ENCODE measurements at regions not wholly inside any gene's neighbourhood (a gene's known extent, or its start where the extent isn't known, plus 50 kb on each side); places are given as distances from the start of the nearest gene placed in this dataset.
A peak's percentile ranks its signal among the peaks of the same experiment; 100 is the strongest.
"Not testable (repeated sequence)": the region's sequence is repeated elsewhere in the genome, so short reads cannot be mapped to it uniquely, and the experiment has no call there.

GRCh38 chr14:48260394-48261295 lies 585.2 kb upstream of the MDGA2 start:
- ATAC-seq = not testable (repeated sequence)

GRCh38 chr14:48259876-48260275 lies 584.5 kb upstream of the MDGA2 start:
- ATAC-seq = not testable (repeated sequence)

More at GRCh38 chr14:48260394-48261295, 585.2 kb upstream of the MDGA2 start:
- TF ChIP-seq ISL1 (CRISPR knock-in tag; IDR thresholded peaks at IDR 0.05) = peak; percentile 50; the same call in 1 of the 2 replicates

GRCh38 chr14:48259232-48259631 lies 583.8 kb upstream of the MDGA2 start:
- ATAC-seq = not testable (repeated sequence)

GRCh38 chr14:48258703-48259102 lies 583.3 kb upstream of the MDGA2 start:
- not testable (repeated sequence) for ATAC-seq

- no peak for ATAC-seq
These were observed 577.6 kb upstream of the MDGA2 start for GRCh38 chr14:48253020-48253419.

GRCh38 chr14:48251290-48251689 lies 575.9 kb upstream of the MDGA2 start:
- TF ChIP-seq ESRRG (CRISPR knock-in tag; IDR thresholded peaks at IDR 0.05) = no peak
- no peak for TF ChIP-seq OSR1 (CRISPR knock-in tag; IDR thresholded peaks at IDR 0.05)
- TF ChIP-seq SNAI2 (CRISPR knock-in tag; IDR thresholded peaks at IDR 0.05) = no peak
- no peak for TF ChIP-seq CREB5 (CRISPR knock-in tag; IDR thresholded peaks at IDR 0.05; ENCODE audit: low read depth)
- no peak for TF ChIP-seq TSHZ2 (CRISPR knock-in tag; IDR thresholded peaks at IDR 0.05)
- no peak for TF ChIP-seq ZNF8 (CRISPR knock-in tag; IDR thresholded peaks at IDR 0.05)
- no peak for TF ChIP-seq PATZ1 (CRISPR knock-in tag; IDR thresholded peaks at IDR 0.05; ENCODE audit: borderline replicate concordance)
- no peak for ATAC-seq

More at GRCh38 chr14:48253020-48253419, 577.6 kb upstream of the MDGA2 start:
- TF ChIP-seq SNAI2 (CRISPR knock-in tag; IDR thresholded peaks at IDR 0.05) (no peak), PATZ1 (CRISPR knock-in tag; IDR thresholded peaks at IDR 0.05; ENCODE audit: borderline replicate concordance) (no peak), ZNF70 (CRISPR knock-in tag; IDR thresholded peaks at IDR 0.05) (no peak)

- TF ChIP-seq ZNF8 (CRISPR knock-in tag; IDR thresholded peaks at IDR 0.05) (no peak), GLIS3 (CRISPR knock-in tag; IDR thresholded peaks at IDR 0.05) (no peak), ARNTL (CRISPR knock-in tag; IDR thresholded peaks at IDR 0.05; ENCODE audit: borderline replicate concordance, low read depth) (no peak), ZFP3 (CRISPR knock-in tag; IDR thresholded peaks at IDR 0.05) (no peak), ZC3H10 (CRISPR knock-in tag; IDR thresholded peaks at IDR 0.05) (no peak), PATZ1 (CRISPR knock-in tag; IDR thresholded peaks at IDR 0.05; ENCODE audit: borderline replicate concordance) (no peak), CSRNP3 (CRISPR knock-in tag; IDR thresholded peaks at IDR 0.05) (no peak), ZFP30 (CRISPR knock-in tag; IDR thresholded peaks at IDR 0.05) (no peak)
- ATAC-seq = no peak
These were observed 575.2 kb upstream of the MDGA2 start for GRCh38 chr14:48250575-48250974.

Measured in SK-N-SH treated with all-trans-retinoic acid at 6 μM for 48 hours (cell line).